GM12878 (cell line): ENCODE measurements at regions not wholly inside any gene's neighbourhood (a gene's known extent, or its start where the extent isn't known, plus 50 kb on each side); places are given as distances from the start of the nearest gene placed in this dataset.

ENCODE experiments used
- ASH2L ChIP-seq: fragments of 300-600, 200-600 bp; sonication (generic); IDR thresholded peaks from 2 replicates; pipeline ENCODE4 v1.6.1; 2017; ENCODE audit warnings: low read depth, mild to moderate bottlenecking, borderline replicate concordance
- CTCF ChIP-seq, 3 experiments: IDR thresholded peaks in 2 of 3; conservative IDR thresholded peaks in 1 of 3; 2 replicates each; pipeline ENCODE4 v1.5.1; 2011; ENCODE audit warnings: low read depth in 3 of 3, low read length in 3 of 3, mild to moderate bottlenecking in 3 of 3, control low read depth in 2 of 3, moderate library complexity in 2 of 3, inconsistent platforms in 1 of 3, mixed read lengths in 1 of 3; ENCODE audit not compliant: control insufficient read depth in 2 of 3, insufficient read depth in 1 of 3; ENCODE audit errors: extremely low read depth in 1 of 3
- IRF3 ChIP-seq: fragments of 450-650 bp; IDR thresholded peaks from 2 replicates; pipeline ENCODE4 v1.6.1; 2014; ENCODE audit warnings: mild to moderate bottlenecking
- NFIC ChIP-seq: IDR thresholded peaks from 2 replicates; pipeline ENCODE4 v1.6.1; 2012; ENCODE audit warnings: low read depth, mild to moderate bottlenecking, inconsistent platforms, low read length, moderate library complexity
- POLR2A ChIP-seq: IDR thresholded peaks from 2 replicates; pipeline ENCODE4 v1.6.1; 2011; ENCODE audit warnings: low read depth, mild to moderate bottlenecking, low read length
- STAT3 ChIP-seq: IDR thresholded peaks from 2 replicates; pipeline ENCODE4 v1.6.1; 2011; ENCODE audit warnings: low read depth, low read length, improper control_type of control experiment
- TAF1 ChIP-seq: IDR thresholded peaks from 2 replicates; pipeline ENCODE4 v1.6.1; 2011; ENCODE audit warnings: mild to moderate bottlenecking, low read depth, low read length, borderline replicate concordance

GRCh38 chr3:159137949-159138348 lies 336.1 kb downstream of the MFSD1 start:
- TF ChIP-seq ASH2L (no peak), CTCF (IDR thresholded peaks at IDR 0.05 in 2 of 3, conservative IDR thresholded peaks at IDR 0.05 in 1 of 3; ENCODE audit: control insufficient read depth in 2 of 3, extremely low read depth in 1 of 3, insufficient read depth in 1 of 3, low read depth in 3 of 3, low read length in 3 of 3) (no peak), POLR2A (no peak), NFIC (no peak), IRF3 (no peak), TAF1 (no peak), STAT3 (no peak)
